Vagina (tissue), 2 donors: ENCODE measurements at regions not wholly inside any gene's neighbourhood (a gene's known extent, or its start where the extent isn't known, plus 50 kb on each side); places are given as distances from the start of the nearest gene placed in this dataset.

ENCODE experiments used
- DNase-seq, 2 donors: peaks; one replicate each; pipeline ENCODE4 v3.0.0-alpha.2; 2017; ENCODE audit errors: extremely low spot score in 2 of 2
- H3K27ac ChIP-seq: fragments of 200-600 bp; sonication (generic); one replicate; pipeline ENCODE4 v1.5.1; 2019
- H3K27me3 ChIP-seq: fragments of 200-600 bp; sonication (generic); one replicate; pipeline ENCODE4 v1.5.1; 2019
- H3K36me3 ChIP-seq, 2 donors: fragments of 200-600 bp; sonication (generic); one replicate each; pipeline ENCODE4 v1.5.1; 2017 to 2019
- H3K4me1 ChIP-seq: fragments of 200-600 bp; sonication (generic); one replicate; pipeline ENCODE4 v1.5.1; 2019
- H3K4me3 ChIP-seq, 2 donors: fragments of 200-600 bp; sonication (generic); 1 replicate in 1 of 2; 2 replicates in 1 of 2; pipeline ENCODE4 v1.5.1; 2016 to 2019
- H3K9me3 ChIP-seq: fragments of 200-600 bp; sonication (generic); one replicate; pipeline ENCODE4 v1.5.1; 2019
- POLR2A ChIP-seq, 2 donors: fragments of 450-650 bp; IDR thresholded peaks; one replicate each; pipeline ENCODE4 v1.6.1; 2017; ENCODE audit warnings: antibody characterized with exemption in 2 of 2, mild to moderate bottlenecking in 2 of 2, moderate library complexity in 2 of 2
- POLR2AphosphoS5 ChIP-seq, 2 donors: sonication (generic); formaldehyde crosslinking; IDR thresholded peaks; one replicate each; pipeline ENCODE4 v1.9.0; 2017; ENCODE audit warnings: antibody characterized with exemption in 2 of 2, mild to moderate bottlenecking in 2 of 2, low read depth in 1 of 2; ENCODE audit not compliant: insufficient read depth in 1 of 2
- intact Hi-C: fragments of 100-400 bp; cut with DNase I; formaldehyde crosslinking; loops from one replicate; pipeline ENCODE4 v1.15.1; 2023
- TF ChIP-seq, protein P1 (sequence below), 3 experiments: fragments of 450-650 bp in 2 of 3; fragments of 200-600 bp in 1 of 3; sonication (generic) in 1 of 3; IDR thresholded peaks; one replicate each; pipeline ENCODE4 v1.5.1; 2017 to 2019; ENCODE audit warnings: antibody characterized with exemption in 3 of 3, mild to moderate bottlenecking in 2 of 3, moderate library complexity in 2 of 3

DNA sequence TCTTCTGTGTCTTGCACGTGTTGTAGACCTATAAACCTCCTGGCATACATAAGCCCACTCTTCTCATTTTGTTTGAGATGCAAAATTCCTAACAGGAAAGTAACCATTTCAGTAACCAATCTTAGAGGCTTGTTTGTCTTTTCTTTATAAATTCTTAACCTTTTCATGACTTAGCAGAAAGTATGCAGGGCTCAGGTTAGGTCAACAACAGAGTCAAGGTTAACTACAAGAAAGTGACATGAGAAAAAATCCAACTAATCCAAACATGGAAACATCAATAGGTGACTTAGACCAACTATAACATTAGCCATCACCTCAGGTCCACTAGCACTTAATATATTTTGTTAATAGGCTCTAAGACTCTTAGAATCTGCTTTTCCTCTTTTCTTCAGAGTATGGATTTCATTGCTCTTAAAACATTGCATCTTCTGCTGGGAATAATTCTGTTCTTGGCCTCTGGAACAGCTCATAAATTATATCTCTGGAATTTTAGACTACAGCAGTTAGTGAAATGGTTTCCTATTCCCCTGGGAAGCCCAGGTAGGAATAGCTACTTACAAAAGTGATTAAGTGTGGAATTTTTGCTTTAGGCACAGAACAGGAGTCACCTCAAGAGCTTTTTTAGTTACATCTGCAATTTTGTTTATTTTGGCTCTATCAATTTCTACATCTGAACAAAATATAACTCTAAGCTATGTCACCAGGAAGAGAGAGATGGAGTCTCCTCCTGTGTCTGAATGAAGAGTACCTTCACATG, 155.3 kb upstream of the ANKRD55 start:
- no peak overlapping the region for H3K27ac ChIP-seq
- no peaks in the 10 kb centered on the region for H3K27me3 ChIP-seq
- no peak for TF ChIP-seq POLR2A (IDR thresholded peaks at IDR 0.05)
- TF ChIP-seq, protein P1, sequence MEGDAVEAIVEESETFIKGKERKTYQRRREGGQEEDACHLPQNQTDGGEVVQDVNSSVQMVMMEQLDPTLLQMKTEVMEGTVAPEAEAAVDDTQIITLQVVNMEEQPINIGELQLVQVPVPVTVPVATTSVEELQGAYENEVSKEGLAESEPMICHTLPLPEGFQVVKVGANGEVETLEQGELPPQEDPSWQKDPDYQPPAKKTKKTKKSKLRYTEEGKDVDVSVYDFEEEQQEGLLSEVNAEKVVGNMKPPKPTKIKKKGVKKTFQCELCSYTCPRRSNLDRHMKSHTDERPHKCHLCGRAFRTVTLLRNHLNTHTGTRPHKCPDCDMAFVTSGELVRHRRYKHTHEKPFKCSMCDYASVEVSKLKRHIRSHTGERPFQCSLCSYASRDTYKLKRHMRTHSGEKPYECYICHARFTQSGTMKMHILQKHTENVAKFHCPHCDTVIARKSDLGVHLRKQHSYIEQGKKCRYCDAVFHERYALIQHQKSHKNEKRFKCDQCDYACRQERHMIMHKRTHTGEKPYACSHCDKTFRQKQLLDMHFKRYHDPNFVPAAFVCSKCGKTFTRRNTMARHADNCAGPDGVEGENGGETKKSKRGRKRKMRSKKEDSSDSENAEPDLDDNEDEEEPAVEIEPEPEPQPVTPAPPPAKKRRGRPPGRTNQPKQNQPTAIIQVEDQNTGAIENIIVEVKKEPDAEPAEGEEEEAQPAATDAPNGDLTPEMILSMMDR (IDR thresholded peaks at IDR 0.05) = no peak
- DNase-seq = no peak
- no peaks in the 10 kb centered on the region for H3K9me3 ChIP-seq
- intact Hi-C loops = no loop called here
- H3K4me1 ChIP-seq = no peaks in the 10 kb centered on the region
- no peaks in the 10 kb centered on the region for H3K36me3 ChIP-seq
- no peak overlapping the region for H3K4me3 ChIP-seq

DNA sequence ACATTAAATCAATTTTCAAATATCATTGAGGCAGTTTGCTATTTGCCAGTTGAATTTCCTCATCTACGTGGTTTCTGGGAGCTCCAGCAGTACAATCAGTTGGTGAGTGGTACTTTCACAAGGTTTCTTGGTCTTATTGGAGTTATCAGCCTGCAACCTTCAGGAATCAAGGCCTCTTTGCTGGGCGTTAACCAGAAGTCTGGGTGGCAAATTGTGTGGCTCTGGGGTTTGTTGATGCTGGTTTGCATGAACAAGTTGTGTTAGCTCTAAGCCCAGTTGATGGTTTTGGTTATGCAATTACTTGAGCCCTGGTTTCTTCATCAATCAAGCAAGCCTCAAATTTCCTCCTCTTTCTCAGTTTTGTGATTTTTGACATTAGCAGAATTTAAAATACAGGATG, 152.9 kb upstream of the ANKRD55 start:
- intact Hi-C loops = no loop called here
- H3K36me3 ChIP-seq = no peaks in the 10 kb centered on the region
- no peak for DNase-seq
- no peak overlapping the region for H3K27ac ChIP-seq
- no peak overlapping the region for H3K4me3 ChIP-seq
- H3K27me3 ChIP-seq = no peaks in the 10 kb centered on the region
- TF ChIP-seq POLR2AphosphoS5 (IDR thresholded peaks at IDR 0.05; ENCODE audit: insufficient read depth in 1 of 2, low read depth in 1 of 2) (no peak), POLR2A (IDR thresholded peaks at IDR 0.05) (no peak)
- TF ChIP-seq, protein P1 (IDR thresholded peaks at IDR 0.05) = no peak
- H3K9me3 ChIP-seq = no peaks in the 10 kb centered on the region
- H3K4me1 ChIP-seq = no peaks in the 10 kb centered on the region

DNA sequence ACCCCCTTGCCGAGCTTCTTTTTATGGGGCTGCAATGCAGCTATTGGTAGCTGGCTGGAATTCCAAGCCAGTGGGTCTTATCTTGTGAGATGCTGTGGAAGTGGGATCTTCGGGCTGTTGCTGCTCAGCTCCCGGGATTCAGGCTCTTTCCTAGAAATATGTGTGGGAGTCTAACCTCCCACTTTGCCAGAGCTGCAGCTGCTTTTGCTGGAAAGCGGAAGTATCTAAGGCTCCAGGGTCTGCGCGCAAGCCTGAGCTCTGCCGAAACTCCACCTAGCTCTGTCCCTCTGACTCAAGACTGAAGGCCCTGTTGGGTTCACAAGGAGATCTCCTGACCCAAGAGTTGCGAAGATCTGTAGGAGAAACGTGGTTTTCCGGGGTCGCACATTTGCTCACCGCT, 151.1 kb upstream of the ANKRD55 start:
- Histone ChIP-seq H3K4me3 (no peak overlapping the region), H3K4me1 (no peaks in the 10 kb centered on the region), H3K27ac (no peak overlapping the region), H3K36me3 (no peaks in the 10 kb centered on the region), H3K27me3 (no peaks in the 10 kb centered on the region), H3K9me3 (no peaks in the 10 kb centered on the region)
- TF ChIP-seq POLR2A (IDR thresholded peaks at IDR 0.05) (no peak), POLR2AphosphoS5 (IDR thresholded peaks at IDR 0.05; ENCODE audit: insufficient read depth in 1 of 2, low read depth in 1 of 2) (no peak)
- TF ChIP-seq, protein P1 (IDR thresholded peaks at IDR 0.05) = no peak
- intact Hi-C loops = no loop called here
- DNase-seq = no peak

DNA sequence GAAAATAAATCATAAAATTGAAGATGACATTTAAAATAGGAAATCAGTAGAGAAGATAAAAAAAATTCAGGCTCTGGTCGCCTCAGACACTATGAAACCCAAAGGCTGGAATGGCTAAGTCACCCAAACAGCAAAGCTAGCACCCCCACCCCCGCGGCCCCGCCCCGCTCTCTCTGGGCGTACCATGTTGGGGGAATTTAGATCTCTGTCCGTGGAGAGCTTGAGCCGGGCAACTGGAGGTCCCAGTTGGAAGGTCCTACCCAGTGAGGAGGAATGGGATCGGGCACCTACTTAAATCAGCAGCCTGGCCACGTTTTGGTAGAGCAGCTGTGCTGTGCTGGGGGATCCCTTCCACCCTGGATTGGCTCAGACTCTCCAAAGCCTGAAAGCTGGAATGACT, 150.6 kb upstream of the ANKRD55 start:
- intact Hi-C loops = no loop called here
- Histone ChIP-seq H3K27ac (no peak overlapping the region), H3K9me3 (no peaks in the 10 kb centered on the region), H3K4me1 (no peaks in the 10 kb centered on the region), H3K27me3 (no peaks in the 10 kb centered on the region), H3K4me3 (no peak overlapping the region), H3K36me3 (no peaks in the 10 kb centered on the region)
- TF ChIP-seq POLR2A (IDR thresholded peaks at IDR 0.05) (no peak), POLR2AphosphoS5 (IDR thresholded peaks at IDR 0.05; ENCODE audit: insufficient read depth in 1 of 2, low read depth in 1 of 2) (no peak)
- TF ChIP-seq, protein P1 (IDR thresholded peaks at IDR 0.05) = no peak
- no peak for DNase-seq

DNA sequence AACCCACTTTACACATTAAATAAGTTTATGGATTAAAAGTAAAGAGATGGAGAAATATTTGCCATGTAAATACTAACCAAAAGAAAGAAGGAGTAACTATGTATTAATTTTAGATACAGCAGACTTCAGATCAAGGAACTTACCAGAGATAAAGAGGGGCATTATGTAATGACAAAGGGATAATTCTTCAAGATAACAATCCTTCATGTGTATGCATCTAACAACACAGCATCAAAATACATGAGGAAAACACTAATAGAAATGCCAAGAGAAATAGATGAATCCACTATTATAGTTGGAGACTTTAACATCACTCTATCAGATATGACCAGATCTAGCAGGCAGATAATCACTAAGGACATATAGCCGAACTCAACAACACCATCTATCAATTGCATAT, 149.8 kb upstream of the ANKRD55 start:
- Histone ChIP-seq H3K9me3 (no peaks in the 10 kb centered on the region), H3K36me3 (no peaks in the 10 kb centered on the region), H3K27ac (no peak overlapping the region), H3K4me3 (no peak overlapping the region), H3K4me1 (no peaks in the 10 kb centered on the region), H3K27me3 (no peaks in the 10 kb centered on the region)
- intact Hi-C loops = no loop called here
- no peak for DNase-seq
- TF ChIP-seq, protein P1 (IDR thresholded peaks at IDR 0.05) = no peak
- TF ChIP-seq POLR2A (IDR thresholded peaks at IDR 0.05) (no peak), POLR2AphosphoS5 (IDR thresholded peaks at IDR 0.05; ENCODE audit: insufficient read depth in 1 of 2, low read depth in 1 of 2) (no peak)
